Germinal center (tissue), 1 donor: ENCODE measurements at regions not wholly inside any gene's neighbourhood (a gene's known extent, or its start where the extent isn't known, plus 50 kb on each side); places are given as distances from the start of the nearest gene placed in this dataset.
"Not testable (repeated sequence)": the region's sequence is repeated elsewhere in the genome, so short reads cannot be mapped to it uniquely, and the experiment has no call there.

Experiments used
- DNase-seq: peaks from one replicate; pipeline ENCODE4 v3.0.0; 2012; ENCODE audit warnings: mixed read lengths, low spot score

DNA sequence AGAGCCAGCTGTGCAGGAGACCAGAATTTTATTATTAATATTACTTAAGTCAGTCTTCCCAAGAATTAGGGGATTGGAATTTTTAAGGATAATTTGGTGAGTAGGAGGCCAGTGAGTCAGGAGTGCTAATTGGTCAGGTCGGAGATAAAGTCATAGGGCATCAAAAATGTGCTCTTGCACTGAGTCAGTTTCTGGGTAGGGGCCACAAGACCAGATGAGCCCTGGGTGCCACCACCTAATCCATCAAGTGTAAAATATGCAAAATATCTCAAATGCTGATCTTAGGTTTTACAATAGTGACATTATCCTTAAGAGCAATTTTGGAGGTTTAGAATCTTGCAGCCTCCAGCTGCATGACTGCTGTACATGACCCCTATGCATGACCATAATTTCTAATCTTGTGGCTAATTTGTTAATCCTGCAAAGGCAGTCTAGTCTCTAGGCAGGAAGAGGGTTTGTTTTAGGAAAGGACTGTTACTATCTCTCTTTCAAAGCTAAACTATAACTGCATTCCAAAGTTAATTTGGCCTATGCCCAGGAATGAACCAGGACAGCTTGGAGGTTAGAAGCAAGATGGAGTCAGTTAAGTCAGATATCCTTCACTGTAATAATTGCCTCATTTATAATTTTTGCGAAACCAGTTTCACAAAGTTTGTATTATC is 215.9 kb downstream of the RNF152 start:
- no peak for DNase-seq

DNA sequence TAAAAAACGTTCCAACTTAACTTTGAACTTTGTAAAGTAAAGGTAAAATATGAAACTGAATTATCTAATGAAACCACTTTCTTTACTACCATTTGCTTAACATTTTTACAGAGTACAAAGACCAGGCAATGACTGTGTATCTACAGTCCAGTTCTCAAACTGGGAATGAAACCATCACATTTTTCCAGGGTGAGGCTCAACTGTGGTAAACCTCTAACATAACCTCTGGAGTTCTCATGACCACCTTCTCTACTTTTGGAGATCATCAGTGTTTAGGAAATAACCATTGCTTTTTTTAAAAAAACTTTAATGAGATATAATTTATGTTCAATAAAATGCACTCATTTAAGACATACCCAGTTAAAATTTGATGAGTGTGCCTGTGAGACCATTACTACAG is 223.5 kb downstream of the RNF152 start:
- DNase-seq: no peak

DNA sequence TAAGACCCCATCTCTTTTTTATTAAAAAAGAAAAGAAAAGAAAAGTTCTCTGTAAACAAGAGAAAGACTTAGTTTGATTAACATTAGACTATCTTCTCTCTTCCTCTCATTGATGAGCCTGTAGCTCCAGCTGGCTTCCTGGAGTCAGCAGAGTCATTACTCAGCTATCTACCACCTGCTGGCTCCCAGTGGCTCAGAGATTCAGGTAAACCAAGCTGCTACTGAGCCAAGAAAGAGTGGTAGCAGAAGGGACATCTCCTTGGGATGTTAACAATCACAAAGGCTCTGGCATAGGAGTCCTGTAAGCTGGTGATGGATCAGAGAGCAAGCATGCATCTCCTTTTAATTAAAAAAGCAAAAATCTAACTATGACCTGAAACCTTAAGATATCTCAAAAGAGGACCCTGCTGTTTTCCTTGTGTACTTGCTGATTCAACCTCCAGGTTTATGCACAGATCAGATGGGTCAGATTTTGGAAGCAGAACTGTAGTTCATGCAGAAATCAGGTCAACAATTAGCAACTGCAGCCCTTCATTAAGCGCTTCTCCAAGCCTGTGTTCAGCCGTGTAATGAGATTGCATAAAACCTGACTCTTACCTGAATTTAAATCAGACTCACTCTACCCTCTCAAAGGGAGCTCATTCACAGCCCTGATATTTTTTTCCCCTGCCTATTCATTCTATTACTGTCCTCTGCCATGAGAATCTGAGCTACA is 225.8 kb downstream of the RNF152 start:
- no peak for DNase-seq

DNA sequence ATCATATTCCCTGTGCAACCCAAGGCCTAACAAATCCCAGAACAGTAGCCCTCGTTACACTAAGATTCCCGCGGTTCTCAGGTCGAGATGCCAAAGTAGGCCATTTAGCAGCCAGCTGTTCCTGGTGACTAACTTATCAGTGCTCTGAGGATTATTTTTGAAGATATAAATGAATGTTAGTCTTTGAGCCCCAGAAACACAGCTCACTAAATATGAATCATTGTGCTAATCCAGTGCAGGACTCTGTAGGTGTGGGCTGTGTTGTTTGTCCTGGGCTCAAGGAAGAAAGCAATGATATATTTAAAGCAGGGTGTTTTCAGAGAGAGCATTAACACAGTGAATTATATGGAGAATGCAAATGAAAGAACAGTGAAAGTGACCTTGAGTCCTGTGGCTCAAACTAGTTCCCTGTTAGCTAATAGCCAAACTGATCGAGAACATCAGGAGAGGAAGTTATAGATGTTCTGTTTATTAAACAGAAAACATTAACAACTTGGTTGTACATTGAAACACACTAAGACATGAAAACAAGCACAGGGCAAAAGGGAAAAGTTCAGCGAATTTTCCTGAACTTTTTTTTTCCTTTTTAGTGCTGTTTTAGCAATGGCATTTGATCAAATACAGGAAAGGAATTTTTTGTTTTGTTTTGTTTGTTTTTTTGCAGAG is 228.3 kb downstream of the RNF152 start:
- DNase-seq: no peak

DNA sequence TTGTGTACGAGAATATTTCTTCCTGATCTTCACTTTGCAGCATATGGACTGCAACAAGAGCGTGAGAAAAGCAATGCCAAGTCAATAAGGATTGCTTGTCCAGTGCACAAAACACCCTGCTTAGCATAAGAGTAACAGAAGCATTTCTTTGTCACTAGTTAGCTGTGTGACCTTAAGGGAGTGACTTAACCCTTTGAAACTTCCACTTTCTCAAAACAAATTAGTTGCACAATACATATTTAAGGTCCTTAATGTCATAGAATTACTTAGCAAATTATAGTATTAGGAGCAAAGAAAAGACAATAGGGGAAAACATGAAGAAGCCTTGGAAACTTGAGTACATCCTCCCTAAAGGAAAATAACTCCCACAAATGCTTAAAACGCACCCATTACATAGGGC is 230.1 kb downstream of the RNF152 start:
- no peak for DNase-seq

DNA sequence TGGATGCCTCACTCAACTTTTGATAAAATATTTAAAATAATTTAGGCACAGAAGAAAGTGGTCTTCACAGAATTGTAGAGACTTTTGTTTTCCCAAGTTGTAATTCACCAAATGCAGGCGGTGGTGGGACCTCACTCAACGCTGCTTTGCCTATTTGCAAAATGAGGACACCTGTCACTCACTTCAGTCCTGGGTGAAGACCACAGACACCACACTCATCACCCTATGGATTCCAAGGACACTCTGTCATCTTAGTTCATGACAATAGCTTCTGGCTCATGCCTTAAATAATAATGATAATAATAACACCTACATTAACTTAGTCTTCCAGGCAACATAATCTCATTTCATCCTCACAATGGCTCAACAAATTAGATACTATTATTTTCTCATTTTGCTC is 234.4 kb downstream of the RNF152 start:
- DNase-seq: no peak

DNA sequence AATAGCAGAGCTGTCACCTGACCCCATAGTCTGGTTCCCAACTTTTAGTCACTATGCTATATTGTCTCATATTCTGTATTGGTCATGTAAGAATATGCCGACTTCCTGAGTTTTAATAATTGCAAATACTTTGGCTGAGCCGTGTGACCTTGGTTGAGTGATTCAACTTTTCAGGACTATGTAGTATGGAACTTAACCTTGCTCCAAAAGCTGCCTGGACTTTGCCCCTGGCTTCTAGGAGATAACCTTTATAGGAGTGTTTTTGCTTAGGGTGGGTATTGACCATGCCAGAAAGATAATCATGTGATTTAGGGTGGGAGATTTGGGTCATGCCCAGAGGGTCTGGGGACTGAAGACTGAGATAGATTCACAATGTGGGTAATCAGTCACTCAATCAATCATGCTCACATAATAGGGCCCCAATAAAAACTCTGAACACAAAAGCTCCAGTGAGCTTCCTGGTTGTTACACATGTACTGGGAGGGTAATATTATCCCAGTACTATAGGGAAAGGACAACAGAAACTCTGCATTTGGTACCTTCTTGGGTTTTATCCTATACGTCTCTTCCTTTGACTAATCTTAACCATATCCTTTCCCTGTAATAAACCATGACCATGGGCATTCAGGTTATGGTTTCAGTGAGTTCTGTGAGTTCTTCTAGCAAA is 235.6 kb downstream of the RNF152 start:
- DNase-seq: no peak

DNA sequence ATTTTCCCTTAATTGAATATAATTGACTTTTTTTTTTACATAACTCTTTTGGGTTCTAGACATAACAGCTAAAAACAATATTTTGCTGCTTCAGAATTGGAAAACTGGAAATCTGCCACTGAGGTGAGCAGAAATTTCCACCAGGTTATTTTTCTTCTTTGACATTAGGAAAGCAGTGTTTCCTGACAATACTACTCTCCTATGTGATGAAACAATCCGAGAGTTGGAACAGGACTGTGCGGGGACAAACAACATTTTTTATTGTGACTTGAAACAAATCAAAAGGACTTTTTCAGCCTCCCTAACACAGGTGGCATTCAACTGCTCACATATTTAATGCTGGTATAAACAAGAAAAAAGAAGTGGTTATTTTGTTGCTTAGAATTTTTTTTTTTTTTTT is 237.2 kb downstream of the RNF152 start:
- DNase-seq: no peak

DNA sequence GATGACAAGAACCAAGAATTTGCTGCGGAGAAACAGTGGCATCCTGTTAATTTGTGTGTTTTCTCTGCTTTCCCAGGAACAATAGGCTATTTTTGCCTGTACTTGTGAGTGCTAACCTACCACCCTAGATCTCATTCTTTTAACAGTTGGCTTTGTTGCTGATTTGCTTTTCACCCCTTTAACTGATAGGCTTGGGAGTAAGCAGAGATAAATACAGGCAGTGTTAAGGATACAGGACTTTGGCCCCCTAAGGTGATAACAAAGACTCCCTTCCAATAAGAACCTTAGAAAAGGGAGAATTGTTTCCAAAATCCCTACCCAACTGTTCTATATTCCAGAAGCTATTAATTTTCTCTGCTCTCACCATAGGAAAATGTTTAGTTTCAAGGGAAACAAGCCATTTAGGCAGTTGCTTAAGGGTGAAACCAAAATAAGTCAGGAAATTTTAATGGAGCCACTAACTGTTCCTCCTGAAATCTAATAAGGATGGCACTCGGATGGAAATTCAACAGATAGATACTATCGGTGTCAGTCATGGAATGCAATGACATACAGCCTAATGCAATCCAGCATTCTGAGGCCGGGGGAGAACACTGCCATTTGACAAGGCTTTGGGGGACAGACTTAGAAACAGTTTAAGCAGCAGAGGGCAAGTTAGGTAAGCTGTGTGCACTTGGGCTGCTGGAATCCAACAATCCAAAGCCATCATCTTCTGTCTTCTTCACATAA is 238.8 kb downstream of the RNF152 start:
- no peak for DNase-seq

DNA sequence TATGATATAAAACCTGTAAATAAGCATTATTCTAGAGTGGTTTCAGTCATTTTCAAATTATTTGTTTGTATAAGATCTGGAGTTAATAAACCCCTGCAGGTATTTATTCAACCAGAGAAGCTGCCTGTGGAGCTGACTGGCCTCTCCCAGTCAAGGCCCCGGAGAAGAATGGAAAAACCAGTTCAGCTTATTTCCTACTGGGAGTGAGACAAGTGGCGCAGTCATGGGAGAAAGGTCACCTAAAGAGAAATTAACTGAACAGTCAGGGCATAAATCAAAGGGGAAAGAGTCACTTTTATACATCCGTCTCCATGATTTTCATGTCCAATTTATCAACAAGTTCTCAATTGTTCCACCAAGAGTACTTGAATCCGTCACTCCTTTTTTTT is 240.9 kb downstream of the RNF152 start:
- DNase-seq: no peak

DNA sequence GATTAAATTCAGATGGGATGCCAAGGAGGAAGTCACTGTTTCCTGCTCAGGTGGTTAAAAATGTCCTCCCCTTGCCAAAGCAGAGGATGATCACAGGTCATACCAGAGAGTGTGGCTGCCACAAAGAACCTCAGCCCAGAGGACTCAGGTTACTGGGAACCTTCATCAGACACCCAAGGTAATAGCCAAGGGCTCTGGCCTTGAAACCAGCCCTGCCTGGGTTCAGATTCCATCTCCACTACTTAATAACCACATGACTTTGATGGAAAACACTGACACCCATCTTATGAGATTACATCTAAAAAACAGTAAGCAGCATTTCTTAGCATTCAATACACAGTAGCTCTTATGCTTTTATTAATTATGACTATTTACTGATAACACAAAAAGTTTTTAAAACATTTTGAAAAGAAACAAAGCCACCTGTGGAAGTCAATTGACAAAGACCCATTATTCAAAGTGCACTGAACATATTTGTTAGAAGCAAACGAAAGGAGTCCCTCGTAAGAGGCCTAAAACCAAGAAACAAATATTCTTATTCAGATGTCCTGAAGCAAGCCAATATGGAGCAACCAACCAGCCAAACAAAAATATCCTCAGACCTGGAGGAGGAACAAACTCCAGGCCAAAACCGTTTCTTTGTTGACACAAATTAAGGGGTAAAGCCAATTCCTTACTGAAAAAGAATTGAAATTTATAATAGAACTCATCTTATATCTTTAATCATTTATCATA is 241.5 kb downstream of the RNF152 start:
- DNase-seq: no peak

DNA sequence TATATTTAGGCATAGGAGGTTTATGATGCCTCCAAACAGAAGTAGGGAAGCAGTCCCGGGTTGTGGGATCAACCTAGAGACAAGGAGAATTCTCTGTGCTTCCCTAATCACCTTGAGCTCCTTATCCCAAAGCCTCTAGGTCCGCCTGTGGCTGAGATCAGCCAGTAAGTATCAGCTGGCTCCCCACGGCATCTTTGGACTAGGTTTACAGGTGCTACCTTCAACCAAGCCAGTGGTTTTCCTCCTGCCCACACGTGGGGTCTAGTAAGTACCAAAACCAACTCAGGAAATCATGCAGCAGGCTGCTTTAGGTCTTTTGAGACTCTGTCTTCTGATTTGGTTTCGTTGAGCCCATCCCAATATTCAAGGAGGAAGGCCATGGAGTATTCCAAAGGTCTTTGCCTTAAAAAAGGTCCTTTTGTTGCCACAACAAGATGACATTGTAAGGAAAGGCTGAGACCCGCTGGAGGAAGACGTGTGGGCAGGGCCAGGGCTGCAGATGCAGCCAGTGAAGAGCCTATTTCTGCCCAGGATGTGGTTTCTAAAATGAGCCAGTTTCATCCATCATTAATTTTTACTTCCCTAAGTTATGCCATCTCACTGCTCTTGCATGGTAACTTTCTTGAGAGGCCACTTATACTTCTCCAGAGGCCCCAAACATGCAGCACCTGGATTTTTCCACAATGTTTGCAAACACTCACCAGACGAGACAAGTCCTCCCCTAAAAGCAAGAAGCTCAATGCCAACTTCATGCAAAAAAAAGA is 248.7 kb downstream of the RNF152 start:
- no peak for DNase-seq

DNA sequence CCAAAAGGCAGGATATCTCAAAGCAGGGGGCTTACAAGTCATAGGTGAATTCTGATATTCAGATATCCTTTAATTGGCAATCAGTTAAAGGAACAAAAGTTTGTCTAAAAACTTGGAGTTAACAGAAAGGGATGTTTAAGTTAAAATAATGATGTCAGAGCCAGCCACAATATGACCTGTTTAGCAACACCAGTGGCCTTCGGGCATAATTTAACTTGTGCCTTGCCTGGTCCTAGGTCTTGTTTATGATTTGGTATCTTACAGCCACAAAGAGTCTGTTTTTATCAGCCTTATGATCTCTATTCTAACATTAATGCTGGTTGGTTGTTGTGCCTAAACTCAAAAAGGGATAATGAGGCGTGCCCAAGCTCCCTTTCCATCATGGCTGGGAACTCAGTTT is 252.9 kb downstream of the RNF152 start:
- DNase-seq: no peak

DNA sequence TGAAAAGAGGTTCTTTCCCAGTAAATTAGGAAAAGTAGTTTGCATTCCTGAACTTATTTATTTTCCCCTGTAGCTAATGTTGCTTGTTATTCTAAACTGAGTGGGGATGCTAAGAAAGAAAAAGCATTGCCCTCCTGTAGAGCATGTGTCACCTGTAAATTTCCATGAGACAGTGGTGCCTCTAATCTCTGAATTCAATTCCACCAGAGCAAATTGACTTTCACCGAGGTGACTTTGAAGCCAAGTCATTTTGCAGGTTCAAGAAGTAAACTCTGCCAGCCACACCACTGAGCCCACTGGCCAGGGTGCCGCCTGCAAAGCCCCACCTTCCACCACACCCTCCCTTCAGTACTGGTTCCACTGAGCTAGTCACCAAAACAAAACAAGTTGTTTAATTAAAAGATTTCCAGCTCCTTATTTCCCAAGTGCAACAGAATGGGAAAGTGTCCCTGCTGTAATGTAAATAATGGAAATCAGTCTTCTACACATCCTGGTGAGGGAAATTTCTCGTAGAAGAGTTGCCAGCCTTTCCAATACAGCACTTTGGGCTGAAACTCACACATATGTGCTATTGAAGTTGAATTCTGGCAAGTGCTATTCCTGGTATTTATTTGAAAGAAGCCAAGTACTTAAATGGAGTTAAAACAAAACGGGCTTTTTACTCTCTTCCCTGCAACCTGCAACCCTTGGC is 254.8 kb downstream of the RNF152 start:
- DNase-seq: no peak

DNA sequence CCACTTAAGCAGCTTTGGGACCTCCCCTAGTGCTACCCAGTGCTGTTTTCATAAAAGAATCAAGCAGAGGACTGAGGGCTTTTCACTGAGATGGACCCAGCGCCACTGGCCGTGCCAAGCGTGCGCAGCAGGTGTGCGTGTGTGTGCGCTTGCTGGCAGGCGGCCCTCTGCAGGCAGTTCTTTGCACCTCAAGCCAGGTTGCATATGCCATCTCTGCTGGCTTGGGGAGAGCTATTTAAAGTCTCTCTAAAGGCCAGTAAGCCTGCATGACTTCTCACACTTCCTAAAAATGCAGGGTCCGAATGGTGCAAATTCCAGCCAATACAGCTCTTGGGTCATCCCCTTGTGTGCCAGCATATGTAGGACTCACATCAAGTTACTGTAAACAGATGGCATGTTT is 255.5 kb downstream of the RNF152 start:
- DNase-seq: no peak

DNA sequence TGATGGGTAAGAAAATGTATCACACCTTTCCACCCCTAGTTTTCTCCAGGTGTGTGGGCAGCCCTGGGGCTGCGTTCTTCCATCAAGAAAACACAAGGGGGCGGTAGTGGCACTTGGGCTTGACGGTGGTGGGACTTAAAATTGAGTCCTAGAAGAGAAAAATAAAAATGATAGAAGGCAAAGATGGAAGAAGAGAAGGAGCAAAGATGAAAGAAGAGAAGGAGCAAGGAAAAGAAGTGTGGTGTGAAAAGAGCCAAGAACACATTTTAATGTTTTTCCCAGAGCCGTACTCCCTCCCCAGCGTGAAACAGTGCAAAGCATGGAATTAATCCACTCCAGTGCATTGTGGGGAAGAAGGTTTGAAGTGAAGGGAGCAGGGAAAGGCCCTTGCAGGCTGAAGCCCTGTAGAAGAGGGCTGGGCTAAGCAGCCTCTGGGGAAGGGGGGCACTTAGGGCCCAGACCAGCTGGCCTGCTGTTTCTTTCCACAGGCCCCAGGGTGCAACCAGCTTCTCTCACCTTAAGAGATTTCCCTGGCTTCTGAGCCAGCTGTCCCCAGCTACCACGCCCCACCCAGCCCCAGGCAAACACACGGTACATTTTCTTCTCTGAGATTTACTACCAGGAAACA is 256.8 kb downstream of the RNF152 start:
- peak; percentile 16 for DNase-seq

DNA sequence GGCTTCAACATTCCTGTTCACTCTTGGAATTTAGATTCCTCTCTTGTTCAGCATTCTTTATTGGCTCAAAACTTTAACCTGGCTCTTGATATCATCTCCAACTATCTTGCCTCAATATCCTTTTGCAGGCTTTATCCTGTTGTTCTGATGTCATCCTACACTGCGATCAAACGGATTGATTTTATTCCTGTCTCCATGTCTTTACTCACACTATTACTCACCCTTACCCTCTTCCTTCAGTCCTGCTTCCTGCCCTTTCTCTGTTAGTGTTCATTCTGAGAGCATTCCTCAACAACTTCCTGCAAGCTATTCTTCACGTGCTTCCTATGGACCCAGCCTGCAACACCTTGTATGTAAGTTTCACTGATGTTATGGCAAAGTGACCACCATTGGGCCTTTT is 264.7 kb downstream of the RNF152 start:
- no peak for DNase-seq

DNA sequence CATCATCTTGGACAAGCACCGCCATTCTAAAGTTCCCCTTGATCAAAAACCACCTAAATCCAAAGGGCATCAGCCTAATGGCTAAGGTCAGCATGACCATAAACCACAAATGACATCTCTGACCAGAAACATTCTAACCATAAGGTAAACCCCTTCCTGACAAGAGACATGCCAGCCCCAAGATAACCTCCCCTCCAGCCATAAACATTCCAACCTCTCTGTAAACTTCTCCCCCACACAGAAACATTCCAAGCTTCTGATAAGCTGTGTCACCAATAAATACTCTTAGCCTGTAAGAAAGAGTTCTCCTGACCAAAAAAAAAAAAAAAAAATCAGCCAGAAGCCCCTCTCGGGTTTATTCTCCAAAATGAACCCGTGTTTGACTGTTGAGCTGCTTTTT is 268.2 kb downstream of the RNF152 start:
- not testable (repeated sequence) for DNase-seq

DNA sequence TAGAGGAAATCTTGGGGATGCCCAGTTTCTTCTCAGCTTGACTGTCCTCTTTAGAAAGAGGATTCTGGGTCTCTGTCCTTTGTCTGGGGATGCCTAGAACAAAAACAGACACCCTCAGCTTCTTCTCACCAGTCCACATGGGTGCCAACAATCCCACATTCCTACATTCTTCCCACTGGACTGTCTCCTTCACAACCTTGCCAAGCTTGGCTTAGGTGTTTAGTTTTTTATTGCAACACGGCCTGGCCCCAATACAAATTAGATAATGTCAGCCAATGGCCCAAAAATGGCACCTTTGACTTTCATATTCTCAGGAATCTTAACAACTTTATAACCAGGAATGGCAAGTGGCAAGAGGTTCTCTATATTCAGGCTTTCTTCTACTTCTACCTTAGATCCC is 273.0 kb downstream of the RNF152 start:
- DNase-seq: no peak

DNA sequence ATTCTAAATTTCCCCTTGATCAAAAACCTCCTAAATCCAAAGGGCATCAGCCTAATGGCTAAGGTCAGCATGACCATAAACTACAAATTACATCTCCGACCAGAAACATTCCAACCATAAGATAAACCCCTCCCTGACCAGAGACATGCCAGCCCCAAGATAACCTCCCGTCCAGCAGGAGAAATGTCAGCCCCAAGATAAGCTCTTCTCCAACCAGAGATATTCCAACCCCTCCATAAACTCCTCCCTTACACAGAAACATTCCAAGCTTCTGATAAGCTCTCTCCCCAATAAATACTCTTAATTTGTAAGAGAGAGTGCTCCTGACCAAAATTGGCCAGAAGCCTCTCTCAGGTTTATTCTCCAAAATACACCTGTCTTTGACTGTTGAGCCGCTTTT is 274.0 kb downstream of the RNF152 start:
- no peak for DNase-seq
